Activated CD4-positive, alpha-beta T cell treated with anti-CD3 and anti-CD28 coated beads for 1 hour (primary cell): ENCODE measurements at regions not wholly inside any gene's neighbourhood (a gene's known extent, or its start where the extent isn't known, plus 50 kb on each side); places are given as distances from the start of the nearest gene placed in this dataset.

ENCODE experiments used
- DNase-seq: peaks from one replicate; pipeline ENCODE4 v3.0.0-alpha.2; 2020

GRCh38 chr18:42649331-42650035, 466.0 kb downstream of the RIT2 start:
- DNase-seq, result no peak

- DNase-seq, result no peak
Measured at GRCh38 chr18:42654556-42654955, 460.9 kb downstream of the RIT2 start.

DNA sequence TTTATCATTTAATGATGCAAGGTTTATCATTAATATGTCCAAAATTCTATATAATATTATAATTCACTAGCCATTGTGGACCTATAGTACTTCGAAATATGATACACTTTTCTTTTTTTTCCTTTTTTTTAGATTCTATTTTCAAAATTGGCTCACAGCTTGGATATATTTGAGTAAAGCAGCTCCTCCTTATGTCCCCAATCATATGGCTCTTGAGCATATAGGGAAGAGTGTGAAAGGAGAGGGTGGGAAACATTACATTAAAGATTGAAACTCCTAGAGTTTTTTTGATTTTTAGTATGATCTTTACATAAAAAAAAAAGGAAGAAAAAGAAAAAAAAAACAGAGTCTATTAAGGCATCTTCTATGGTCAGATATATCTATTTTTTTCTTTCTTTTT, 457.9 kb downstream of the RIT2 start:
- DNase-seq, result no peak

GRCh38 chr18:42658171-42658570, 457.3 kb downstream of the RIT2 start:
- DNase-seq, result no peak

- no peak for DNase-seq
Measured at GRCh38 chr18:42659187-42659586, 456.3 kb downstream of the RIT2 start.

GRCh38 chr18:42670860-42671259, 444.6 kb downstream of the RIT2 start:
- DNase-seq, result no peak

DNA sequence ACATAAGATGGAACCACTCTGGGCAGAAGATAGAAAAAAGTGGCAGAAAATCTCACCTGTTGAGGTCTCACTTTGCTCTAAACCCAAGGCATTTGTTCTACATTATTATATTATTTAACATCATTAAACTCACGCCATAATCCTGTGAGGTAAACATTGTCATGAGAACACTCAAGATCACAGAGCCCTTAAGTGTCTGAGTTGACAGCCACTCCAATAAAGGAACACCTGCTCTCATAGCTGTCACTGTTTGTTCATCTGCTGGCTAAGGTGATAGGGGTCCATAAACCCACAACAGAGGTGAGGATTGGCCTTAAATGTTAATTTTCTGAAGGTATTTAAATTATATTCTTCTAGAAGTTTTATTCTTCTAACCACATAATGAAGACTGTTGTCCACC, 439.7 kb downstream of the RIT2 start:
- DNase-seq, result no peak

DNA sequence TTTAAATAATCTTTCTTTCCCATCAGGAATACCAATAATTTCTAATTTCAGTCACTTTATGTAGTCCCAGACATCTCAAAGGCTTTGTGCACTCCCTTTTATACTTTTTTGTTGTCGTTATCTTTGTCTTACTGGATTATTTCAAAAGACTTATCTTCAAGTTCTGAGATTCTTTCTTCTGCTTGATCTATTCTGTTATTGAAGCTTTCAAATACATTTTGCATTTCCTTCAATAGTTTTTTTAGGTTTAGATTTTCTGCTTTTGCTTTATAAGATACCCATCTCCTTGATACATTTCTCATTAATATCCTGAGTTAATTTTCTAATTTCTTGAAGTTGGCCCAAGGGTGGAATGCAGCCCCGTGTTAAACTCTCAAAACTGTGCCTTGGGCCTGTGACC, 432.4 kb downstream of the RIT2 start:
- DNase-seq, result no peak

DNA sequence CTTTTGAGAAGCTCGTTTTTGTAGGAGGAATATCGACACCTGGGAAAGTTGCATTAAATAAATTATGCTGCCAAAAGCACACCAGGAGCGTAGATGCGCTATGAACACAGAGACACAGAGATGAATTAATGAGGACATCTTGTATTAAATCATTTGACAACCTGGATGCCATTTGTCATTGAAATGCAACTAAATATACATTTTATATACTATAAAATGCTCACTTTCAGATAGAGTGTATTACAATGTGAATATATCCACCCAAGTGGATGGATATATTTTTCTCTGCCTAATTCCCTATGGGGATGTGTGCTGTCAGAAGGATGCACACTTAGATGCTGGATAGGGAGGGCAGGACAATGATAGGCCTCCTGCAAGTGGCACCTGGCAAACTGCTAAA, 426.2 kb downstream of the RIT2 start:
- no peak for DNase-seq
